DMS153 treated with DMSO at 0.1 percent for 48 hours (cell line): ENCODE measurements at regions not wholly inside any gene's neighbourhood (a gene's known extent, or its start where the extent isn't known, plus 50 kb on each side); places are given as distances from the start of the nearest gene placed in this dataset.

Experiments
- DNase-seq: peaks from one replicate; lab custom pipeline; 2025; ENCODE audit not compliant: unreplicated experiment; lab: John Stamatoyannopoulos, UW

DNA sequence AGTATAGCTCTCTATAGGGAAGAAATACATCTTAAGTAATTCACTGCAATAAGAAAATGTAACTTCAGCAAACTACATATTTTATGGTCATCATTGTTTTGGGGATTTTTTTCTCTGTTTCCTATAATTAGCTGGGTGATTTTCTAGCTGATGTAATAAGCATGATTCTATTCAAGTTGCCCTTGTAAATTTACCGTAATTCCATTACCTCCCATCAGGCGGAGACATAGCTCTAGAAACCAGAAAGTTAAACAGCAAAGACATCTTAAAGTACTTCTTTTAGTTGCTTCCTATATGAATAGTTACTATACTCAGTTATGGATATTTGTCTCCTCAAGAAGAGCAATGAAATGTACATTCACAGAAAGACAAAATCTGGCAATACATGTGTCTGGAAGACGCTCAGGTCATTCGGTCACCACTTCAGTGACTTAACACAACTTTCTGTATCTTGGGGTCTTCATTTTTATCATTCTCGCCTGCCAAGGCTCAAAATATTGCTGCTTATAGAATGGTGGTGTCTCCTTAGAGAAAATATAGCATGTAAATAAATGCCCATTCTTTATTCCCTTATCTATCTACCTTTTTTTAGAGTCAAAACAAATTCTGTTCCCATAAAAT lies 239.9 kb upstream of the ZC3H12C start:
- peak; percentile 31 for DNase-seq

DNA sequence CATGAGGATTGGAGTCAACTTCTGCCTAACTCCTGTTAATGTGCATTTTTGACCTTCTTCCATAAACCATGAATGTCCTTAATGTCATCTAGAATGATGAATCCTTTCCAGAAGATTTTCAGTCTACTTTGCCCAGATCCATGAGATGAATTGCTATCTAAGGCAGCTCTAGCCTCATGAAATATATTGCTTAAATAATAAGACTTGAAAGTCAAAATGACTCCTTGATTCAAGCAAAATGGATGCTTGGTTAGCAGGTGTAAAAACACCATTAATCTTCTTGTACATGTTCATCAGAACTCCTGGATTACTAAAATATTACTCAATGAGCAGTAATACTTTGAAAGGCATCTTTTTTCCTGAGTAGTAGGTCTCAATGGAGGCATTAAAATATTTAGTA lies 238.5 kb upstream of the ZC3H12C start:
- DNase-seq, result no peak

DNA sequence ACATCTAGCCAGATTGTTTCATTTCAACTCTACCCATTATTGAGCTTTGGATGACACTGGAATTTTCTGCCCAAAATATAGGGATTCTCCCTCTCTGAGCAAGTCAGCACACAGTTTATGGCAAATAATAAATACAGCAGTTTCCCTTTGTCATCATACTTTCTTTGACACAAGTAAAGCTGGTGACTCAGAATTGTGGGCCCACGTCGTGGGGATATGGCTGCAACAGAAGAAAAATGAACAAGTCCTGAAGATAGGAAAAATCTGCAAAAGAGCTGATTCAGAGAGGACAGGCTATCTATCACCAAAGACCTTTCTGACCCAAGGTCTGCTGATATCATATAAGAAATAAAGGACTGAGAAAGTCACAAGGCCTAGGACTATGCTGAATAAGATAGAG lies 236.3 kb upstream of the ZC3H12C start:
- no peak for DNase-seq

DNA sequence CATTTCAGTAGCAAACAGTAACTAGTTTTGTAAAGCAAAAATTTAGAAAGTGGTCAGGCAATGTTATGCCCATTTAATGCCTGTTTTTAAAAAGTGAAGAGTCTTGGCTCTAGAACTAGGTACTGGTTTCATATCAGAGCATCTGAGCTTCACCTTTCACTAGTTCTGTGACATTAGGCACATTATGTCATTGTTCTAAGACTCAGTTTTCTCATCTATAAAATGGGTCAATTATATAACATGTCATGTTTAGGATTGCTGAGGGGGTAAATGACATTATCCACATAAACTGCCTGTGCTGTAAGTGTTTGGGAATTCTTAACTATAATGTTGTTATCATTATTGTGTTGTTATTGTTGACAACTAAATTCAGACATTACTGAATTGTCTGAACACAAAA lies 235.6 kb upstream of the ZC3H12C start:
- DNase-seq, result no peak

DNA sequence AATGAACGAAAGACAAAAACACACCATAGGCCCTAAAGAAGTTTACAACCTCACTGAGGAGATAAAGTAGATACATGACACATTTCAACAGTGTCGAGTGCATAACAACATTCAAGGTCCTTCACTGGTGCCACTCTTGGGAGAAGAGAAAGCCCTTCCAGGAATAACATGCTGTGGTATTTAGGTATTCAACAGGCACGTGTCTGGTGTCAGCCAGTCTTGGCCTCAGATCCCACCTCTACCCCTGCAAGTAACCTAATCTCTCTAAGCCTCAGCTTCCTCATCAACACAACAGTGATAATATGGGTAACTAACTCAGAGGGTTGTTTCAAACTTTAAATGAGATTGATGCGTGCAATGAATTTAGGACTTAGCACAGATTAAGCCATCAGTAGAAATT lies 235.0 kb upstream of the ZC3H12C start:
- DNase-seq, result no peak

DNA sequence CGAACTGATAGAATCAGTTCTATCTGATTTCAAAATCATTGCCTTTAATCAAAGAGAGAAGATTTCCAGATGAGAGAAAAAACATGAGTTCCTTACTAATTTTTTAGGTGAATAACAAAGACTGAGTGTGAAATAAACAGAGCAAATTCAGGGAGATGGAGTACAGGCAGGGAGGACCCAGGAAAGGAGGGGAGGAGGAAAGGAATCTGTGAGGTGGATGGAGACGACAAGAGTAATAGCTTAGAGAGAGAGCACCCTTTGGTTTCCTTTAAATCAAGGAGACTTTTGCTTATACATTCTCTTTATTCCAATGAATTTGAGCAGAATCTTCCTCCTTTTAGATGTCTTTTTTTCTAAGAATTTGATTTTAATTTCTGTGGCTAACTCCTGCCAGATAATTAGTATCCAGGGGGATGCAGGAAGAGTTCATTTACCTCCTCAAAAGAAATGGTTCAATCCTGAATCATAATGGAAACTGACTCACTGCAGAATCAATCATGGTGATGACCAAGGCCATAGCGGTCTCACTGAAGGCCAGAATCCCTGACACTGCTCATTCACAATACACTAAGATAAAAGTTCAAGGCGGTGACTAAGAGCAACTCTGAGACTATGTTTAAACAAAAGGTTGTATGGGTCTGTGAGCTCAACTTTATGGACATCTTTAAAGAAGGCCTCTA lies 234.0 kb upstream of the ZC3H12C start:
- DNase-seq, result no peak

DNA sequence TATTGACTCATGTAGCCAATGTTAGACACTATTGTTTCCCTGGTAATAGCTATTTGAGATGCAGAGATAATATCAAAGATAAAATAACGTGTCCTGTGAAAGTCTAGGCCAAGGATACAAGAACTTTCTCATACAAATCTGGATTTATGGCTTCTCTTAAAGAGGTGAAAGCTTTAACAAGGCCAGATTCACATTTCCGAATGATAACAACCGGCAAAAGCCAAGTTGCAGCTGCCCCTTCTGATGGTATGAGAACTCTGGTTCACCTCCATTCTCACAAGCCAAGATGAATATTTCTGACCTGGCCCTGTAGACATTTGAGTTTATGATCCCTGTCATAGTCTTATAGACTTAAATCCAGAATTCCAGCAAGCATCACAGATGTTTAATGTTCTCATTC lies 230.4 kb upstream of the ZC3H12C start:
- DNase-seq, result no peak

DNA sequence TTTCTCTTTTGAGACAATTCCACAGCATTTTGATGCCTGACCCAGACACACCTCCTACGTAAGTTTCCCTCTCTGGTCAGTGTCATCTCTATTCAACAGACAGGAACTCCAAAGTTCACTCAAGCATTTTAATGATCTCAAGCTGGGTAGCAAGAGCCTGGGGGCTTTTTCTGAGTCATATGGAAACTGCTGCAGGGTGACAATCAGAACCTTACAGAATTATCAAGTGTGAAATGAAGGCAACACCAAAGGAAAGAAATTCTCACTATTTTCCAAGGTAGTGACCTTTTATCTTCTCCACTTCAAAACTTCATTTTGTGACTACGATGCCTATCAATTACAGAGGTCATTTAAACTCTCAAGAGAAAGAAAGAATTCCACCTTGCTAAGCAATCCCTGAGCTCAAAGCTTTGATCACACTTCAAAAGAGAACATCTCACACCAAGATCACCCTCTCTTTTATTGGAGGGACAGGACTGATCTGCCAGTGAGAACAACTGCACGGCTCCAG lies 229.0 kb upstream of the ZC3H12C start:
- no peak for DNase-seq

DNA sequence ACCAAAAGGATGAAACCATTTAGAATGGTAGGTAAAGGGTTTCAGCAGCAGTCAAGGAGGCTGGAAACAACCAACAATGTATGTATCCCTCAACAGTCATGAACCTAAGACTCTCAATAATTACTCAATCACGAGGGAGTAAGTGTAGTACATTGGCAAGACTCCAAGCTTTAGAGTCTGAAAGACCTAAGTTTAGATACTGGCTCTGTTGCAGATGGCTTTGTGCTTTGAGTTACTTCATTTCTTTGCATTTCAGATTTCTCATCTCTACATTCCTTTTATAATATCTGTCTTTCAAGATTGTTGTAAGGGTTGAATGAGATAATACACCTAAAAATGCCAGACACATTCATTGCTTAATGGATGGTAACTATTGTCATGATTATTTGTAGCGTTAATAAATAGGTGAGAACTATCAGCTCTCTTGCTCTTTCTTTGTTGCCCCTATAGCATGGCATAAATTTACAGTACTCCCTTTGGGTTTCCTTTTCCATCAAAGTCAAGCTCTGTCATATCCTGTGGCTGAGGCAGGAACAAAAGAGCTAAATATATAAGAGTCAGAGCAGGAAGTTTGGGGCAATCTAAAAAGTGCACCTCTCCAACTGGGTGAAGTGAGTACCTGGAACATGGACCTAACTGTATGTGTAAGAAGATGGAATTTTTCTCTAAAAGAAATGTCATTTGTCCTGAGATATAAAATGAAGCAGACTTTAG lies 228.2 kb upstream of the ZC3H12C start:
- no peak for DNase-seq

DNA sequence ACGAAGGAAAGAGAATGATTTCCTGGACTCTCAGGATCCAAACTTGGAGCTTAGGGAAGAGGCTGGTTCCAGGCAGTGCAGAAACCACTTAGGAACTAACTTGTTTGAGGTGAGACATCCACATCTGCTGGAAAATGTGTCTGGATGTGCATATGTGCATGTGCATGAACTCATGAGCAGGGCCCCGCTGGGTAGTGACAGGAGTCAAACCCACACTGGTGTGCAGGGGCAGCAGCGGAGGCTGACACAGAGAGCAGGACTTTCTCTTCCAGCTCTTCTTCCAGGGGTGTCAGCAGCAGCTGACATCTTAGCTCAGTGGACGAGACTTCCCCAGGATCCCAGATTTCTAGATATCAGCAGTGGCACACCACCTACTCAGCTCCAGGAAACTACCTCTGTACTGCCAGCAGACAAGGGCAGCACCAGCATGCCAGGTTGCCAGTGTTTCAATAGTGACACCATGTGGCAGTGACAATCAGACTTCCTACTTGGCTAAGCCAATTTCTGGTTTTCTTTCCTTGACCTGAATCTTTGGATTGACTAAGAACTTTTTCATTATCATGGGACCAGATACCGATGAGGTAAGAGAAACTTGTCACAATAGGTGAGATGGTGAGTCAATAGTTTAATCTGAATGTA lies 227.5 kb upstream of the ZC3H12C start:
- peak; percentile 44 for DNase-seq

DNA sequence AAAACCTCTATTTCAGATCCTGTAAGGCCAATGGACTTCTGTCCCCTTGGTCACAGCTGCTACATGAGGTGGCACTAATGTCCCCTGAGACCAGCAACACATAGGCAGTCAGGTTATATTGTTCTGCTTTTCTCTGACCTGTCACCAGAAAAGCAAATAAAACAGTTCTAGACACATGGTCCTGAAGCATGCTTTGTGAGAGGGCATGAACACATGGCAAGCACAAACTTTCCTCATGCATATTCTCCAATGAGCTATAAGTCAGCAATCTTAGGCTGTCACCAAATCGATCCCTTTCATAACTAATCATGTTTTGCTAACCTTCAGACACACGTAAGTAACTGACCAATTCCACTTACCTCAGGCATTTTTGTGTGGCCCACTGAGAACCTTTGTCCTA lies 225.4 kb upstream of the ZC3H12C start:
- DNase-seq, result no peak

DNA sequence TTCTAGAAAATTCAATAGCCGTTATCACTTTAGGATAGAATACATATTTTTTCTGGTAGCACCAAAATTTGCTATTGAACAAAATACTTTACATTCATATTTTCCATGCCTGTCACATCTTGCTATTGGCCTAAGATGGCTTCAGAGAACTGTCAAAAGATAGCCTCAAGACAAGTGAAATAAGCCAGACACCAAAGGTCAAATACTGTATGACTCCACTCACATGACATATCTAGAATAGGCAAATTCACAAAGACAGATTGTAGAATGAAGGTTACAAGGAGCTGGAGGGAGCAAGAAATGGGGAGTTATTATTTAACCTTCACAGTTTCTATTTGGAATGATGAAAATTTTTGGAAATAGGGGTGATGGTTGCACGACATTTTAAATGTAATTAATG lies 223.7 kb upstream of the ZC3H12C start:
- DNase-seq, result no peak

DNA sequence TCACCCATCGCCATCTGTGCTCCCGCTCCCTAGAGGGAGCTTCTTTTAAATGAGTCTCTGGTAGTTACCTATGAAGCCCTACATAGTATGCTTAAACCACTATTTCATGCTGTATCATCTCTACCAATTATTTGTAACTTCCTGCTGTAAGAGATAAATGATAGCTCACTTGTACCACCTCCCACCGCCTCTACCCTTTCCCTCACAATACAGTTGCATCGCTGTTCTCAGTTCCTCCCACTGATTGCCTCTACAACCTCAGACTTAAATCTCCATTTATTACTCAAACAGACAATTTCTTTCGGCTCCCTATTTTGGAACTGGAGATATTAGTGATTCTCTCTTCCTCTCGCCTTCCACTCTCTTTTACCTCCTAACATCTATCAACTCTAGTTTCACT lies 222.9 kb upstream of the ZC3H12C start:
- DNase-seq, result no peak

DNA sequence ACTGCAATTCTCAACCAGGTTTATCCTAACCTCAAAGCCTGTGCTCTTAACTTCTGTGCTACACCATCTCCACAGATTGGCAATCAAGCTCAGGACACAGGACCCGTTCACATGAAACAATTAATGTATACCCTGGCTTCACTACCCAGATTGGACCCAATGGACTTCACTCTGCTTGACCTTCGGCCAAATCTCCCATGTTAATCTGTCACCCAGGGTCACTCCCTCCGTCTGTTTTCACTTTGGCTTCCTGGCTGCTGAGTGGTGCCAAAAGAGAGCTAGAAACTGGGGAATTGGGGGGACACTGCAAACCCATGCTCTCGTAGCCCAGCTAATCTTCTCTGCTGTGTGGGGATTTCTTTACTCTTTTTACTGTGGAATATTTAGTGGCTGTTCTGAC lies 216.1 kb upstream of the ZC3H12C start:
- no peak for DNase-seq

DNA sequence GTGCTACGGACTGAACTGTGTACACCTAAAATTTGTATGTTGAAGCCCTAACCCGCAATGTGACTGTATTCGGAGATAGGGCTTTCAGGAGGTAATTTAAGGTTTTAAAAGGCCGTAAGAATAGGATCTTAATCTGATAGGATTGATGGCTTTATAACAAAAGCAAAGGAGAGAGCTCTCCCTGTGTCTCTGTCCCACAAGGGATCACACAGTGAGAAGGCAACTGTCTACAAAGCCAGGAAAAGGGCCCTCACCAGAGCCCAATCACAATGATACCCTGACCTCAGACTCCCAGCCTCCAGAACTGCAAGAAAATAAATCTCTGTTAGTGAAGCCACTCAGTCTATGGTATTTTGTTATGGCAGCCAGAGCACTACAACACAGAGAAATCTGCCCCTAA lies 208.7 kb upstream of the ZC3H12C start:
- DNase-seq, result no peak

DNA sequence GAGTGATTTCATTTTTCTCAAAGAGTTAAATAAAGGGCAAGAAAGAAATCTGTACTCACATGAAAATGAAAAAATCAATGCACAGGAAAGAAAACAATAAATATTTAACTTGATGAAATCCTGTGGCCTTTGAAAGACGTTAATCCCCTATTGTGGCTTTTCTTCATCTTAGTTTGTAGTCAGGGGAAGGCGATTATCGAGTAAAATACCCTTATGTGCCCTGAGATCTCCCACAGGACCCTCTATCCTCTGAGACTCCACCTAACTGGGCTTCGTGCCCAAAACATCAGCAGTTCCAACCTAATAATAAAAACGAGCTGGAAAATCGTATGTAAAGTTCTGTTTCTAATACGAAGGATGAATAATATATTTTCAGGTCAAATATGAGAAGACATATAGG lies 208.2 kb upstream of the ZC3H12C start:
- no peak for DNase-seq

DNA sequence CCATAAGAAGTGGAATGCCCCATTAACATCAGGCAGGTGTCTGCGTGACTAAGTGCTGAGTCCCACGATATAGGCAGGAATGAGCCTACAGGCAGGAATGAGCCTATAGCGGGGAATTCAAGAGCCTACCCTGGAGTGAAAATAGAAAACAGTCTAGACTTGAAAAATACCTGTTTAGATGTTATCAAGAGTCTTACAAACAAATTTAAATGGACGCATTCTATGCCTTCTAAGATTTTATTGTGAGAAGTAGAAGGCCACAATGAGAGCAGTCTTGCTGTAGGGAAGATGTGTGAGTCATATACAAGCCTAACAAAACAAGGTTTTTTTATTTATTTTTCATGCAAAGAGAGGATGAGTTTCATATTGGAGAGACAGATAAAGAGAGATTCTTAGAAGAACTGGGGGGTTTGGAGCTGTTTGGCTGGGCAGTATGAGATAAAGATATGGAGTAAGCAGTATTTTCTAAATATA lies 200.8 kb upstream of the ZC3H12C start:
- no peak for DNase-seq

DNA sequence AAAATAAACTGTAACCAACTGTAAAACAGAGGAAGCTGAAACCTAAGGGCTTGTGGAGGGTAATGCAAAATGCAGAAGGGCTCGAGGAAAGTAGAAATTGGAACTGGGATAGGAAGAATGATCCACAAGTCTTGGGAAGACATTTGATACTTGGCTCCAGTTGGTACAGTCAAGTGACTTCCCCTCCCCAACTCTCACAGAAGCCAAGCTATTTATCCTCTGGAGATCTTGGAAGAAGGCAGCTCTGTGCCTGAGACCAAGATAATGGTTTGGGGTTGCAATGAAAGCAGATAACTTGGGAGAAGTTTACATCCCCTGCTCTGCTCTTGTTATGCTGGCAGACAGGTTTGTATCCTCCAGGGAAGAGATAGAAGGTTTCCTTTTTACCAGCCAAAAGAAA lies 198.9 kb upstream of the ZC3H12C start:
- no peak for DNase-seq

DNA sequence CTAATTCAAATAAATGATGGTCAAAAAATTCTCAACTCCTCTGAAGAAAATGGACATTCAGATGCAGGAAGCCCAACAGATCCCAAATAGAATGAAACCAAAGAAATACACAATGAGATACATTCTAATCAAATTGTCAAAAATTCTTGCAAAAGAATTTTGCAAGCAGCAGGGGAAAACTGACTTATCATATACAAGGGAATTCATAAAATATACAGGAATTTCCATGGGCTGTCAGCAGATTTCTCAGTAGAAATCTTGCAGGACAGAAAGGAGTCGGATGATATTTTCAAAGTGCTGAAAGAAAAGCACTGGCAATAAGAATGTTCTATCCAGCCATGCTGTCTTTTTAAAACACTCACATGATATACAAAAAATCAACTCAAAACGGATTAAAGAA lies 194.6 kb upstream of the ZC3H12C start:
- no peak for DNase-seq

DNA sequence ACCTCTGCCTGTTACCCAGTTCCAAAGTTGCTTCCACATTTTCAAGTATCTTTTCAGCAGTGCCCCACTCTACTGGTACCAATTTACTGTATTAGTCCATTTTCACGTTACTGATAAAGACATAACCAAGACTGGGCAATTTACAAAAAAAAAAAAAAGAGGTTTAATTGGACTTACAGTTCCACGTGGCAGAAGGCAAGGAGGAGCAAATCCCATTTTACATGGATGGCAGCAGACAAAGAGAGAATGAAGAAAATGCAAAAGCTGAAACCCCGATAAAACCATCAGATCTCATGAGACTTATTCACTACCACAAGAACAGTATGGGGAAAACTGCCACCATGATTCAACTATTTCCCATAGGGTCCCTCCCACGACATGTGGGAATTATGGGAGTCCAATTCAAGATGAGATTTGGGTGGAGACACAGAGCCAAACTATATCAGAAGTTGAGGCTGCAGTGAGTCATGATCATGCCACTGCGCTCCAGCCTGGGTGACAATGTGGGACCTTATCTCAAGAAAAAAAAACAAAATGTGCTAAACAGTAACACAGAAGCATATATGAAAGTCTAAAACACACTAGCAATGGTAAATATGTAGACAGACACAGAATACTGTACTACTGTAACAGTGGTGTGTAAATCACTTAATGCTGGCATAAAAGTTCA lies 190.3 kb upstream of the ZC3H12C start:
- no peak for DNase-seq

DNA sequence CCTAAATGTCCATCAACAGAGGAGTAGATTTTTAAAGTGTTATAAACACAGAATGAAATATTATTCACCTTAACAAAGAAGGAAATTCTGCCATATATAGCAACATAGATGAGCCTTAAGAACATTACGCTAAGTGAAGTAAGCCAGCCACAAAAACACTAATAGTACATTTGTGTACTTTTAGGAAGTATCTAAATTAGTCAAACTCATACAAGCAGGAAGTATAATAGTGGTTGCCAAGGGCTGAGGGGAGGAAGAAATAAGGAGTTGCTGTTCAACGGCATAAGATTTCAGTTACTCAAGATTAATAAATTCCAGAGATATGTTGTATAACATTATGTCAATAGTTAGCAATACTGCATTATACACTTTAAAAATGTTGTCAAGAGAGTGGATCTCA lies 181.7 kb upstream of the ZC3H12C start:
- no peak for DNase-seq
